ENCODE measurements at regions not wholly inside any gene's neighbourhood (a gene's known extent, or its start where the extent isn't known, plus 50 kb on each side); places are given as distances from the start of the nearest gene placed in this dataset.
"Not testable (repeated sequence)": the region's sequence is repeated elsewhere in the genome, so short reads cannot be mapped to it uniquely, and the experiment has no call there.

GRCh38 chr3:195999176-195999575 is 82.7 kb downstream of the TFRC start:
- H3K4me3 ChIP-seq (ENCODE audit: low read depth, low read length); POLR2A ChIA-PET; DNase-seq (ENCODE audit: low read depth, low spot score): not testable (repeated sequence)
- CTCF ChIA-PET, result interaction anchor here (0.7 to 1.5 kb wide), 3 partner anchors 142 to 149 kb away, joined by 3 read pairs; no protein-coding TSS in a partner anchor

GRCh38 chr3:195996314-195996713 is 85.6 kb downstream of the TFRC start:
- CTCF ChIA-PET; H3K4me3 ChIP-seq (ENCODE audit: low read depth, low read length); POLR2A ChIA-PET; DNase-seq (ENCODE audit: low read depth, low spot score): not testable (repeated sequence)

- POLR2A ChIA-PET; CTCF ChIA-PET; H3K4me3 ChIP-seq (ENCODE audit: low read depth, low read length); DNase-seq (ENCODE audit: low read depth, low spot score): not testable (repeated sequence)
- TF ChIP-seq CTCF (IDR thresholded peaks at IDR 0.05; ENCODE audit: insufficient read depth, low read length, missing control alignments), result peak; percentile 6
These were observed 86.0 kb upstream of the TNK2 start for GRCh38 chr3:195994343-195994742.

GRCh38 chr3:195993671-195994070 is 85.3 kb upstream of the TNK2 start:
- CTCF ChIA-PET; DNase-seq (ENCODE audit: low read depth, low spot score); POLR2A ChIA-PET; H3K4me3 ChIP-seq (ENCODE audit: low read depth, low read length): not testable (repeated sequence)

- H3K4me3 ChIP-seq (ENCODE audit: low read depth, low read length); CTCF ChIA-PET; POLR2A ChIA-PET; DNase-seq (ENCODE audit: low read depth, low spot score): not testable (repeated sequence)
These were observed 84.7 kb upstream of the TNK2 start for GRCh38 chr3:195992956-195993595.

GRCh38 chr3:195991986-195992385 is 83.6 kb upstream of the TNK2 start:
- CTCF ChIA-PET; POLR2A ChIA-PET; DNase-seq (ENCODE audit: low read depth, low spot score); H3K4me3 ChIP-seq (ENCODE audit: low read depth, low read length): not testable (repeated sequence)

- H3K4me3 ChIP-seq (ENCODE audit: low read depth, low read length); POLR2A ChIA-PET; DNase-seq (ENCODE audit: low read depth, low spot score); CTCF ChIA-PET: not testable (repeated sequence)
These were observed 82.9 kb upstream of the TNK2 start for GRCh38 chr3:195991243-195991642.

- DNase-seq (ENCODE audit: low read depth, low spot score); POLR2A ChIA-PET; CTCF ChIA-PET: not testable (repeated sequence)
- H3K4me3 ChIP-seq (ENCODE audit: low read depth, low read length), result peak overlapping the region; percentile 64
These were observed 82.5 kb upstream of the TNK2 start for GRCh38 chr3:195990841-195991174.

- POLR2A ChIA-PET; DNase-seq (ENCODE audit: low read depth, low spot score); CTCF ChIA-PET: not testable (repeated sequence)
- H3K4me3 ChIP-seq (ENCODE audit: low read depth, low read length), result peak overlapping the region; percentile 65
These were observed 81.8 kb upstream of the TNK2 start for GRCh38 chr3:195989921-195990840.

- CTCF ChIA-PET; DNase-seq (ENCODE audit: low read depth, low spot score); POLR2A ChIA-PET: not testable (repeated sequence)
- H3K4me3 ChIP-seq (ENCODE audit: low read depth, low read length), result peak overlapping the region; percentile 65
These were observed 81.0 kb upstream of the TNK2 start for GRCh38 chr3:195989197-195989920.

GRCh38 chr3:195988764-195989163 is 80.4 kb upstream of the TNK2 start:
- POLR2A ChIA-PET; DNase-seq (ENCODE audit: low read depth, low spot score); CTCF ChIA-PET; H3K4me3 ChIP-seq (ENCODE audit: low read depth, low read length): not testable (repeated sequence)

- CTCF ChIA-PET; DNase-seq (ENCODE audit: low read depth, low spot score); H3K4me3 ChIP-seq (ENCODE audit: low read depth, low read length); POLR2A ChIA-PET: not testable (repeated sequence)
These were observed 78.7 kb upstream of the TNK2 start for GRCh38 chr3:195987001-195987400.

GRCh38 chr3:195986576-195986975 is 78.2 kb upstream of the TNK2 start:
- DNase-seq (ENCODE audit: low read depth, low spot score); H3K4me3 ChIP-seq (ENCODE audit: low read depth, low read length); CTCF ChIA-PET; POLR2A ChIA-PET: not testable (repeated sequence)

GRCh38 chr3:195985348-195985920 is 77.1 kb upstream of the TNK2 start:
- CTCF ChIA-PET; DNase-seq (ENCODE audit: low read depth, low spot score); POLR2A ChIA-PET; H3K4me3 ChIP-seq (ENCODE audit: low read depth, low read length): not testable (repeated sequence)

- H3K4me3 ChIP-seq (ENCODE audit: low read depth, low read length); CTCF ChIA-PET; DNase-seq (ENCODE audit: low read depth, low spot score); POLR2A ChIA-PET: not testable (repeated sequence)
These were observed 76.2 kb upstream of the TNK2 start for GRCh38 chr3:195984392-195985030.

Data from AG04449 (cell line).